HG02943 (cell line): ENCODE measurements at regions not wholly inside any gene's neighbourhood (a gene's known extent, or its start where the extent isn't known, plus 50 kb on each side); places are given as distances from the start of the nearest gene placed in this dataset.
"Not testable (repeated sequence)": the region's sequence is repeated elsewhere in the genome, so short reads cannot be mapped to it uniquely, and the experiment has no call there.

Source experiments
- ATAC-seq: cut with Tn5 transposase; IDR thresholded peaks from one replicate; pipeline ENCODE4 v1.9.1; 2021; ENCODE audit warnings: mild to moderate bottlenecking, low read depth, moderate library complexity; ENCODE audit not compliant: unreplicated experiment

- no peak for ATAC-seq
These were observed 376.8 kb downstream of the HGF start for GRCh38 chr7:81393018-81393417.

DNA sequence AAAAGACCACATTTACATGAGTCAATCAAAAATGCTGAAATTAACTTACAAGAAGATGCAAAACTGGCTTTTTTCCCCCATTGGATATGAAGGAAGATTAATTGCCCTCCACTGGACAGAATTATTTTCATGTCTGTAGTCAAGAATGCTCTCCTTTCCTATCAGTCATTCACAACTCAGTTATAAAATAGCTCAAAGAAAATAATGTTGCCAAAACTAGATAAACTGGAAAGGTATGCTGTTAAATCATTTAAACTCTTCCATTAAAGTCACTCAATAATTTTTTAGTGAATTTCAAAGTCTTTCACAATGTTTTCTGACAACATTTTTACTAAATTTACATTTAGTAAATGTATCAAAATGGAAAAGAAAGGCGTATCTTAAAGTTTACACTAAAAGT, 384.5 kb downstream of the HGF start:
- ATAC-seq: no peak

- no peak for ATAC-seq
These were observed 386.0 kb downstream of the HGF start for GRCh38 chr7:81383846-81384245.

- ATAC-seq: not testable (repeated sequence)
These were observed 395.2 kb downstream of the HGF start for GRCh38 chr7:81374641-81375040.

- ATAC-seq: no peak
These were observed 399.0 kb downstream of the HGF start for GRCh38 chr7:81370822-81371221.

GRCh38 chr7:81367326-81367931, 402.4 kb downstream of the HGF start:
- ATAC-seq: no peak

DNA sequence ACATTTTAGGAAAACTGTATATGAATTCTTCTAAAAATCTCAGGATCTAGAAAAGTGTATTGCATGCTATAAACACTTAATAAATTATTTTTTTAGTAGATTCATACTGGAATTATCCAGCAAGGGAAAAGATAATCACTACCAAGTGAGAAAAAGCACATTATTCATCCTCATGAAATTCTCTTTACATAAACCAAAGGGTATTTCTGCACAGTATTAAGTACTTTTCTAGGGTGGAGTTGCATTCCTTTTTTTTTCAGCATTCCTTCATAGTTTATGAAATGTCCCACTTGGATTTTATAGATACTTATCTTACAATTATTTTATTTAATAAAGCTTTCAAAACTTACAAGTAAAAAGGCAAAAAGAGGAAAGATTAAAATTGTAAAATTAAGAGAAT, 403.3 kb downstream of the HGF start:
- no peak for ATAC-seq

DNA sequence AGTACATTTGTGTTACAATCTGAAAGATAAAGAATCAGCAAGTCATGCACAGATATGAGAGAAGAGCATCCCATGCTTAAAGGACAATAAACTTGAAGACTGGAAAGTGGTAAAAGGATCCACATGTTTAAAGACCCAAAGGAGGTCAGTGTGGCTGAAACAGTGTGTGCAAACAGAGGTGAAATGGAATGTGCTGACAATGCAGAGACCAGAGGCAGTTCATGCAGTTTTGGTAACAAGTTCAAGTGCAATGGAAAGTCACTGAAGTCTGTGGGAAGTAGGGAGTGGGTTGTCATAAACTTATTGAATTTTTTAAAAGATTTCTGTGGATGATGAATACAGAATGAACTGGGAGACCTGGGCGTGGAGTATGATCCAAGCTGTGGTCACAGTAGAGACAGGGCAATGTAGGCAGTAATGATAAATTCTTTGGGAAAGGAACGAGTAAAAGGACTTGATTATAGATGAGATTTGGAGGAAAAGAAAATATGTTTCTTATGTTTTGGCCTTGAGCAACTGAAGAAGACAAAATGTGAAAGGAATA, 408.0 kb downstream of the HGF start:
- no peak for ATAC-seq

DNA sequence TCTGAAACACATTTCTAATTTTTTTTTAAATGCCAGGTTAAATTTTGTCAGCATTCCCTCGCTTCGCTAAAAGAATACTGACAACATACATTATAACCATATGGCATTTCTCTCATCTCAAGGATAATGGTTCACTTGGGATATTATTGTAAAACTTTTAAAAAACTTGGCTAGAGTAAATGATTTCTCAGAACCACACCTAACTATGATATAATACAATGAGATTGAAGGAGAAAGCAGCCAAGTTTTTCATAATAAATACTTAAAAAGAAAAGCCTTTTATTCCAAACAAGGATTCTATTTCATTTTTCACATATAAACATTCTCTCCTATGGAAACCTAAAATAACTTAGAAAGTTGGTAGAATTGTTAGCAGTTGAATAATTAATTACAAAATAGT, 413.9 kb downstream of the HGF start:
- ATAC-seq: no peak

DNA sequence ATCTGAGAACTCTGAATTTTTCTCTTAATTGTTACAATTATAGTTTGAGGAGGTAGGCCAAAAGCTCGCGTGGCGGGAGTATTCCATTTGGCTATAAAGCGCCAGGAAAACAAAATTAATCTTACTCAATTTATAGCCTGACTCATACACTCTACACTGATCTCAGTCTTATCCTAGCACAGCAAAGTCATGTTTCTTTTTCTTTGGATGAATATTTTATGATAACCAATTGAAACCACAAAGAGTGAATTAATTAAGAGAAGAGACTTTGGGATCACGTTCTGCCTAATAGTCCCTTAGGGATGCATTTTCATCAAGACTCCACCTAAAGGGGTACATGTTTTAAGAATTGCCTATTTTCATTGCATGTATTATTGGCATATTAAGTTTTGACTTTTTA, 420.8 kb downstream of the HGF start:
- no peak for ATAC-seq

DNA sequence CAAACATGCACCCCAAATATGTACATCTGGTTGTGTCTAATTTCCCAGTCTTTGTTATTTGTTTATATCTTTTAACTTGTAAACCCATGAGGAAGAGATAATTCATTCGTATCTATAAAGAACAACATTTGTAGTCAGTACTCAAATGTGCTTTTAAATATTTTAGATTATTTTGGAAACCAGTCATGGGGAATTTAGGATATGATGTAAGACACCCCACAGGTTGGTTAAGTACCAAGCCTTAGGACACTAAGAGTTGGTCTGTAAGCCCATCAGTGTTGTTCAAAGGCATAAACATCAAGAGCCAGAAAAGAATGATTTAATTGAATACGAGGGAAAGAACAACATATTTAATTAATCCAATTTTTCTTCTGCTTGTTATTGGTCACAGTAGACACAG, 421.1 kb upstream of the SEMA3C start:
- no peak for ATAC-seq

DNA sequence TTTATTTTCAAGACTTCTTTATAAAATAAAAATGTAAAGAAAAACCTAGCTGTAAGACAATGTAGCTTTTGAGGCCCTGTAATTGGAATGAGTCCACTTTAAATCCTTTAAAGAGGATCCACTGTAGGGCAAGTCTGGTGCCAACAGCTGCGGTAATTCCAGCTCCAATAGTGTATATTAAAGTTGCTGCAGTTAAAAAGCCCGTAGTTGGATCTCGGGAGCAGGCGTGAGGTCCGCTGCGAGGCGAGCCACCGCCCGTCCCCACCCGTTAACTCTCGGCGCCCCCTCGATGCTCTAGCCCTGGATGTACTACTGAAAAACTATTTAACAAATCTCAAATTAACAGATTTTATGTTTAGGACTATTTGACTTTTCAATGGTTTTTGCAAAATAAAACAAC, 414.7 kb upstream of the SEMA3C start:
- ATAC-seq: no peak

DNA sequence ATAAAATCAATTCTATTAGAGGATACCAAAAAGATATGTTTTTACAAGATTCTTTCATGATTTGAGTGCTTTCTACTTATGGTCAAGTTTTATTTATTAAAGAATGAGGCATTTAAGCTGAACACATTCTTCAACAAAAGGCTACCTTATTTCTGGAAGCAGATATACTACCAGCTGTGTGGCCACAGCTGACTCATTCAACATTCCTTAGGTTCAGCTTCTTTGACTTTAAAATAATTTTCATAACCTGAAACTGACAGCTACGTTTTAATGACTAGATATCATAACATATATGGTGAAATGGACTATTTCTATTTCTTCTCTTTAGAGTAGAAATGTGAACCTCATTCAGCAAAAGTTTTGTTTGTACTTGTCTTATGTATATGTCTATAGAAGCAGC, 414.2 kb upstream of the SEMA3C start:
- ATAC-seq: no peak

GRCh38 chr7:81331061-81332018, 412.5 kb upstream of the SEMA3C start:
- no peak for ATAC-seq

DNA sequence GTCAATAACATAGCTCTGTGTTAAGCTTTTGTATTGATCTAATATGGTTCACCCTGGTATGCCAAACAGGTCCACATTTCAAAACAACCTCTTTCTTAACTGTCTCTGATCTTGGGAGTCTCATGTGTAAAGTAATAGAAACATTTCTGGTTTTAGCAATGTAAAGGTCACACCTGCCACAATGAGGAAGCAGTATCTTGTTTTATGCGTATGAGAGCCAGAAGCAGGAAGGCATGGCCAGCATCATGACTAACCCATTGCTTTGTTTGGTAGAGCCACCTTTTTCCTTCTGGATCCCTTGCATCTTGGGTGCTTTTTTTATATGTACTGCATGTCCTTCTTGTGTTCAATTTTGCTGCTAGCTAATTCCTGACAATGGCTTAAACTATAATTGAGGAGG, 411.3 kb upstream of the SEMA3C start:
- no peak for ATAC-seq

DNA sequence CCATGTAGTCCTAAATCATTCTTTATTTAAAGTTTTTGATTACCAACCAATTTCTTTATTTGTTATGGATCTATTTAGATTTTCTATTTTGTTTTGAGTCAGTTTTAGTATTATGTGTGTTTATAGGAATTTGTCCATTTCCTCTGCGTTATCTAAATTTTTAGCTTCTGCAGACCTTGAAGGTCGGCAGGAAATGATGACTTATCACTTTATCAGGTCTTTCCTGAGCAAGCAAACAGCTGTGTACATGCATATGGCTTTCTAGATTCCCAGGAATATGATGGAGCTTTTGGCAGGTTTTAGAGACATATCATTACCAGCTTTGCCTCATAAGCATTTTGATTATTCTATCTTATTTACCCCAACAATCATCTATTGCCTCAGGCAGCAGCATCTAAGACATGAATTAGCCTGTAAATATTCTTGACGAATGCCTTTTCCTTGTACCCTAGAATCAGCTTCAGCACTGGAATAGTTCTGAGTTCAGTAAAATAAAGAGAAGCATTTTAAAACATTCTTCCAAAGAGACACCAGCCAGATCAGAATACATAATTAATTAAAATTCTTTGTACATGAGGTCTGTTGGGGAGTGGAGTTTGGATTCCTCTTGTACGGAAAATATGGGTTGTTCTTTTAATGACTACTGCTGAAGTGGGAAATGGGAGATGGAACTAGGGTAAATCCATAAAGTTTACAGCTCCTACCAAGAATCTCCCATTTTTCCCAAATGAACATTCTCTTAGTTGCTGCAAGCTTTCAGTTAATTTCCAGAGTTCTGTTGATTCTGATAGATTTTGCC, 408.8 kb upstream of the SEMA3C start:
- ATAC-seq: no peak

- ATAC-seq: no peak
These were observed 403.1 kb upstream of the SEMA3C start for GRCh38 chr7:81321949-81322348.

DNA sequence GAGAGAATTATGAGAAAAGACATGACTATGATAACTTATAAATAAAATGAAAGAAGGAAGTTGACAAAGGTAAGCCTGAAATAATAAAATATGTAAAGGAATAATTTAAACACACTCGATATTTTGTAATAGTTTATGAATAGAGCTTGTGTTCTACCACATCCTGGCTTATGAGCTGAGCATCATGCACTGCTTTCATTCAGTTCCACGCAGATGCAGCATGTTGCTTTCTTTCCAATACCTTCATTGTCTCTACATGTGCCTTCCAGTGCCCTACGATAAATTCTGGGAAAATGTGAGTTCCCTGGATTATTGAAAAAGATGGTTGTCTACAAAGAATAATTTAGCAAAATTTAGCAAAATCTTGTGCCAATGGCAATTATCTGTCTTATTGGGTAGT, 398.9 kb upstream of the SEMA3C start:
- no peak for ATAC-seq

- ATAC-seq: no peak
These were observed 389.9 kb upstream of the SEMA3C start for GRCh38 chr7:81308643-81309322.

DNA sequence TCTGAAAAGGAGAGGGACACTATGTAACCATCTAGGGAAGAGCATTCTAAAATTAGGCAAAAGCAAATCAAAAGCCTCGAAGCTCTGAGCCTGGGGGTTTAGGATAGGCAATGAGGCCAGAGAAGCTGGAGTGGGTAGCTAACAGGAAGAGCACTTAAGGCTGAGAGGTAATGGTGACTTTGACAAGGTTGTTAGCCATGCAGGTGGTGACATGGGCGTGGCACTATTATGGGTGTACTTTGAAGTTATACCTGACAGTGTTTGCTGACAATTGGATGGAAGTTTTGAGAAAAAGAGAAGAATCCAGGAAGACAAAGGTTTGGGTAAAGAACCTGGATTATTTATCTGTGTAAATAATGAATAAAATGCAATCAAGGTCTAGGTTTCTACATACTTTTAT, 383.0 kb upstream of the SEMA3C start:
- ATAC-seq: no peak
